KMS-11 (cell line): ENCODE measurements at regions not wholly inside any gene's neighbourhood (a gene's known extent, or its start where the extent isn't known, plus 50 kb on each side); places are given as distances from the start of the nearest gene placed in this dataset.
"Not testable (repeated sequence)": the region's sequence is repeated elsewhere in the genome, so short reads cannot be mapped to it uniquely, and the experiment has no call there.

Source experiments
- H2AFZ ChIP-seq: fragments of 200-600 bp; sonication (generic); 2 replicates; pipeline ENCODE4 v1.6.1; 2016; ENCODE audit warnings: antibody characterized with exemption, mixed run types, low read depth
- H3K27ac ChIP-seq: fragments of 200-600 bp; sonication (generic); 2 replicates; pipeline ENCODE4 v1.6.1; 2016; ENCODE audit warnings: mild to moderate bottlenecking, mixed run types
- H3K27me3 ChIP-seq: fragments of 200-600 bp; sonication (generic); 2 replicates; pipeline ENCODE4 v1.6.1; 2017; ENCODE audit warnings: mild to moderate bottlenecking, low read depth, mixed run types, moderate library complexity; ENCODE audit not compliant: insufficient read depth
- H3K36me3 ChIP-seq: fragments of 200-600 bp; sonication (generic); 2 replicates; pipeline ENCODE4 v1.6.1; 2017; ENCODE audit warnings: mild to moderate bottlenecking, mixed run types; ENCODE audit not compliant: insufficient read depth
- H3K4me1 ChIP-seq: fragments of 200-600 bp; sonication (generic); 2 replicates; pipeline ENCODE4 v1.6.1; 2016; ENCODE audit warnings: mild to moderate bottlenecking, low read depth, mixed run types; ENCODE audit not compliant: poor library complexity, severe bottlenecking
- H3K4me2 ChIP-seq: fragments of 200-600 bp; sonication (generic); 2 replicates; pipeline ENCODE4 v1.7.0; 2016; ENCODE audit warnings: mild to moderate bottlenecking, mixed run types
- H3K4me3 ChIP-seq: fragments of 200-600 bp; sonication (generic); IDR thresholded peaks from 2 replicates; pipeline ENCODE4 v1.6.1; 2017; ENCODE audit warnings: low read depth, low read length, mixed read lengths; ENCODE audit not compliant: insufficient read depth
- H3K79me2 ChIP-seq: fragments of 200-600 bp; sonication (generic); 2 replicates; pipeline ENCODE4 v1.6.1; 2016; ENCODE audit warnings: low read depth, mixed run types; ENCODE audit not compliant: insufficient read depth
- H3K9ac ChIP-seq: fragments of 200-600 bp; sonication (generic); 2 replicates; pipeline ENCODE4 v1.6.1; 2016; ENCODE audit warnings: mild to moderate bottlenecking, mixed run types
- H4K20me1 ChIP-seq: fragments of 200-600 bp; sonication (generic); 2 replicates; pipeline ENCODE4 v1.6.1; 2016; ENCODE audit warnings: mild to moderate bottlenecking, mixed run types; ENCODE audit not compliant: insufficient read depth
- CTCF ChIP-seq: fragments of 200-600 bp; sonication (generic); conservative IDR thresholded peaks from 2 replicates; pipeline ENCODE4 v1.6.1; 2017; ENCODE audit warnings: low read depth, mild to moderate bottlenecking, antibody characterized with exemption, low read length, moderate library complexity, mixed read lengths

- H2AFZ ChIP-seq = no peak overlapping the region
- no peaks in the 10 kb centered on the region for H4K20me1 ChIP-seq
- no peak overlapping the region for H3K9ac ChIP-seq
- no peaks in the 10 kb centered on the region for H3K27me3 ChIP-seq
- no peaks in the 10 kb centered on the region for H3K36me3 ChIP-seq
- no peak overlapping the region for H3K4me3 ChIP-seq
- H3K79me2 ChIP-seq = no peaks in the 10 kb centered on the region
- H3K4me1 ChIP-seq = no peaks in the 10 kb centered on the region
- no peak overlapping the region for H3K27ac ChIP-seq
- H3K4me2 ChIP-seq = no peak overlapping the region
- no peak for TF ChIP-seq CTCF
These were observed 585.3 kb downstream of the GOLGA6L6 start for GRCh38 chr15:19956124-19956796.

GRCh38 chr15:19944261-19944888, 597.2 kb downstream of the GOLGA6L6 start:
- H3K27me3 ChIP-seq = no peaks in the 10 kb centered on the region
- H2AFZ ChIP-seq = no peak overlapping the region
- no peak for TF ChIP-seq CTCF

GRCh38 chr15:19943515-19943914, 598.1 kb downstream of the GOLGA6L6 start:
- TF ChIP-seq CTCF = no peak
- no peak overlapping the region for H3K9ac ChIP-seq
- H4K20me1 ChIP-seq = no peaks in the 10 kb centered on the region

More at GRCh38 chr15:19944261-19944888, 597.2 kb downstream of the GOLGA6L6 start:
- H3K4me1 ChIP-seq = no peaks in the 10 kb centered on the region
- no peaks in the 10 kb centered on the region for H3K36me3 ChIP-seq
- no peak overlapping the region for H3K4me3 ChIP-seq
- no peak overlapping the region for H3K4me2 ChIP-seq
- H4K20me1 ChIP-seq = no peaks in the 10 kb centered on the region
- no peak overlapping the region for H3K9ac ChIP-seq
- H3K79me2 ChIP-seq = no peaks in the 10 kb centered on the region
- no peak overlapping the region for H3K27ac ChIP-seq

GRCh38 chr15:19903281-19903680, 638.3 kb downstream of the GOLGA6L6 start:
- H3K4me2 ChIP-seq, H3K9ac ChIP-seq, H3K27me3 ChIP-seq: not testable (repeated sequence)

More at GRCh38 chr15:19943515-19943914, 598.1 kb downstream of the GOLGA6L6 start:
- Histone ChIP-seq H3K4me1 (no peaks in the 10 kb centered on the region), H3K27ac (no peak overlapping the region), H3K4me3 (no peak overlapping the region), H3K27me3 (no peaks in the 10 kb centered on the region), H2AFZ (no peak overlapping the region), H3K36me3 (no peaks in the 10 kb centered on the region), H3K79me2 (no peaks in the 10 kb centered on the region), H3K4me2 (no peak overlapping the region)

GRCh38 chr15:19902388-19902787, 639.2 kb downstream of the GOLGA6L6 start:
- H3K27ac ChIP-seq, H4K20me1 ChIP-seq, H3K4me3 ChIP-seq, H3K36me3 ChIP-seq, H2AFZ ChIP-seq, H3K9ac ChIP-seq, H3K79me2 ChIP-seq, H3K27me3 ChIP-seq, H3K4me2 ChIP-seq, H3K4me1 ChIP-seq: not testable (repeated sequence)

More at GRCh38 chr15:19903281-19903680, 638.3 kb downstream of the GOLGA6L6 start:
- H3K27ac ChIP-seq, H4K20me1 ChIP-seq, H3K36me3 ChIP-seq, H3K4me1 ChIP-seq, H3K4me3 ChIP-seq, H2AFZ ChIP-seq, H3K79me2 ChIP-seq: not testable (repeated sequence)

- not testable (repeated sequence) for H3K4me2 ChIP-seq, H3K79me2 ChIP-seq
These were observed 640.2 kb downstream of the GOLGA6L6 start for GRCh38 chr15:19901414-19901813.

More at GRCh38 chr15:19901414-19901813, 640.2 kb downstream of the GOLGA6L6 start:
- H3K27ac ChIP-seq, H3K4me3 ChIP-seq, H3K36me3 ChIP-seq, H3K27me3 ChIP-seq, H4K20me1 ChIP-seq, H3K9ac ChIP-seq, H3K4me1 ChIP-seq, H2AFZ ChIP-seq: not testable (repeated sequence)
